H1 (cell line): ENCODE measurements at regions not wholly inside any gene's neighbourhood (a gene's known extent, or its start where the extent isn't known, plus 50 kb on each side); places are given as distances from the start of the nearest gene placed in this dataset.

ENCODE experiments used
- CTCF ChIA-PET: fragments of 300-600 bp; sonication (Branson Sonifier 250); formaldehyde crosslinking; loops from one replicate; lab custom pipeline; 2021; ENCODE audit not compliant: partially characterized antibody; lab: Charles Lee
- POLR2A ChIA-PET: fragments of 300-600 bp; sonication (Branson Sonifier 250); formaldehyde crosslinking; loops from one replicate; lab custom pipeline; 2021; ENCODE audit warnings: inconsistent platforms; ENCODE audit not compliant: partially characterized antibody; lab: Charles Lee
- DNase-seq, 2 experiments: peaks; one replicate each; pipeline versions ENCODE4 v3.0.0 to v3.0.0-alpha.2; 2010 to 2022; ENCODE audit warnings: low spot score in 2 of 2, low read depth in 1 of 2, mixed read lengths in 1 of 2
- FAIRE-seq: peaks from 2 replicates; lab custom pipeline; 2011; peaks lifted over from hg19 to GRCh38; lab: Jason Lieb, UNC
- H2AFZ ChIP-seq: 2 replicates; pipeline ENCODE4 v1.8.1; 2012; ENCODE audit warnings: low read length, inconsistent platforms
- H2AK5ac ChIP-seq: 2 replicates; pipeline ENCODE4 v1.6.1; 2013; ENCODE audit warnings: low read depth, low read length
- H2BK120ac ChIP-seq: replicated peaks from 2 replicates; pipeline ENCODE3; 2013; ENCODE audit warnings: low read depth, low read length, inconsistent platforms
- H2BK12ac ChIP-seq: 2 replicates; pipeline ENCODE4 v1.6.1; 2013; ENCODE audit warnings: low read depth, low read length
- H2BK15ac ChIP-seq: 2 replicates; pipeline ENCODE4 v1.6.1; 2013; ENCODE audit warnings: low read length
- H2BK20ac ChIP-seq: 2 replicates; pipeline ENCODE4 v1.6.1; 2013; ENCODE audit warnings: low read length
- H2BK5ac ChIP-seq: 2 replicates; pipeline ENCODE4 v1.6.1; 2013; ENCODE audit warnings: low read depth, low read length
- H3K14ac ChIP-seq: 2 replicates; pipeline ENCODE4 v1.6.1; 2013; ENCODE audit warnings: inconsistent platforms; ENCODE audit not compliant: insufficient read length
- H3K18ac ChIP-seq: 2 replicates; pipeline ENCODE4 v1.6.1; 2013; ENCODE audit warnings: low read length; ENCODE audit errors: extremely low read depth
- H3K23ac ChIP-seq: 2 replicates; pipeline ENCODE4 v1.6.1; 2013; ENCODE audit warnings: inconsistent platforms; ENCODE audit not compliant: insufficient read length
- H3K23me2 ChIP-seq: 2 replicates; pipeline ENCODE4 v1.6.1; 2013; ENCODE audit warnings: low read depth, low read length
- H3K27ac ChIP-seq: 2 replicates; pipeline ENCODE4 v1.6.1; 2011; ENCODE audit warnings: low read depth, low read length, inconsistent platforms
- H3K27me3 ChIP-seq, 4 experiments: replicated peaks in 1 of 4; 1 replicate in 1 of 4; 2 replicates in 3 of 4; pipeline versions ENCODE4 v1.6.1 to v1.8.1; 2011 to 2013; ENCODE audit warnings: low read length in 3 of 4, mild to moderate bottlenecking in 3 of 4, inconsistent platforms in 2 of 4, mixed read lengths in 2 of 4, moderate library complexity in 1 of 4; ENCODE audit not compliant: control insufficient read depth in 3 of 4, insufficient read depth in 3 of 4; ENCODE audit errors: extremely low read depth in 1 of 4
- H3K36me3 ChIP-seq, 4 experiments: 2 replicates each; pipeline versions ENCODE4 v1.6.1 to v1.8.1; 2011 to 2013; ENCODE audit warnings: mild to moderate bottlenecking in 4 of 4, low read length in 3 of 4, moderate library complexity in 2 of 4, control low read depth in 1 of 4, inconsistent platforms in 1 of 4; ENCODE audit not compliant: insufficient read depth in 4 of 4, control insufficient read depth in 2 of 4
- H3K4ac ChIP-seq: replicated peaks from 2 replicates; pipeline ENCODE3; 2013; ENCODE audit warnings: low read length, low read depth, mixed read lengths, inconsistent platforms; ENCODE audit not compliant: insufficient read length
- H3K4me1 ChIP-seq, 4 experiments: replicated peaks in 1 of 4; 1 replicate in 1 of 4; 2 replicates in 3 of 4; pipeline versions ENCODE4 v1.6.1 to v1.8.1; 2011 to 2013; ENCODE audit warnings: low read length in 3 of 4, inconsistent platforms in 2 of 4, mixed read lengths in 1 of 4; ENCODE audit not compliant: insufficient read depth in 4 of 4, control insufficient read depth in 3 of 4
- H3K4me2 ChIP-seq, 2 experiments: 2 replicates each; pipeline versions ENCODE4 v1.6.1 to v1.8.1; 2011 to 2013; ENCODE audit warnings: low read depth in 2 of 2, low read length in 2 of 2, control low read depth in 1 of 2, inconsistent platforms in 1 of 2, mild to moderate bottlenecking in 1 of 2; ENCODE audit not compliant: insufficient read depth in 1 of 2
- H3K4me3 ChIP-seq, 4 experiments: fragments of 200-600, 300-600 bp in 1 of 4; sonication (generic), shearing (Covaris generic), sonication (Bioruptor Twin) in 1 of 4; 2 replicates each; pipeline versions ENCODE4 v1.5.1 to v1.8.1; 2011 to 2016; ENCODE audit warnings: low read length in 4 of 4, low read depth in 3 of 4, control low read depth in 2 of 4, inconsistent platforms in 2 of 4, mild to moderate bottlenecking in 2 of 4, mixed read lengths in 1 of 4, moderate library complexity in 1 of 4; ENCODE audit not compliant: insufficient read depth in 2 of 4; ENCODE audit errors: extremely low read depth in 1 of 4
- H3K56ac ChIP-seq: replicated peaks from 2 replicates; pipeline ENCODE3; 2013; ENCODE audit warnings: low read depth, mild to moderate bottlenecking, mixed read lengths, low read length, inconsistent platforms; ENCODE audit not compliant: insufficient read length
- H3K79me1 ChIP-seq: 2 replicates; pipeline ENCODE4 v1.6.1; 2013; ENCODE audit warnings: low read depth, low read length, control low read depth
- H3K79me2 ChIP-seq, 2 experiments: 2 replicates each; pipeline versions ENCODE4 v1.6.1 to v1.8.1; 2012 to 2013; ENCODE audit warnings: low read length in 2 of 2, mild to moderate bottlenecking in 2 of 2, inconsistent platforms in 1 of 2; ENCODE audit not compliant: insufficient read depth in 2 of 2, control insufficient read depth in 1 of 2
- H3K9ac ChIP-seq, 4 experiments: replicated peaks in 1 of 4; 1 replicate in 1 of 4; 2 replicates in 3 of 4; pipeline versions ENCODE4 v1.6.1 to v1.8.1; 2011 to 2013; ENCODE audit warnings: low read depth in 3 of 4, low read length in 3 of 4, control low read depth in 2 of 4, mild to moderate bottlenecking in 2 of 4, moderate library complexity in 2 of 4, inconsistent platforms in 1 of 4; ENCODE audit errors: extremely low read depth in 1 of 4
- H3K9me3 ChIP-seq, 2 experiments: 2 replicates each; pipeline versions ENCODE4 v1.6.1 to v1.8.1; 2012 to 2013; ENCODE audit warnings: mild to moderate bottlenecking in 2 of 2, moderate library complexity in 2 of 2, control low read depth in 1 of 2, inconsistent platforms in 1 of 2, low read depth in 1 of 2, low read length in 1 of 2, mixed read lengths in 1 of 2; ENCODE audit not compliant: insufficient read depth in 2 of 2
- H4K20me1 ChIP-seq, 2 experiments: replicated peaks in 1 of 2; 2 replicates each; pipeline versions ENCODE3 to v1.8.1; 2011 to 2013; ENCODE audit warnings: inconsistent platforms in 2 of 2, low read length in 2 of 2, mild to moderate bottlenecking in 1 of 2; ENCODE audit not compliant: insufficient read depth in 2 of 2, control insufficient read depth in 1 of 2
- H4K5ac ChIP-seq: 2 replicates; pipeline ENCODE4 v1.6.1; 2013; ENCODE audit warnings: low read length, low read depth, mixed read lengths, inconsistent platforms; ENCODE audit not compliant: insufficient read length
- H4K8ac ChIP-seq: 2 replicates; pipeline ENCODE4 v1.8.0; 2013; ENCODE audit warnings: mild to moderate bottlenecking, moderate library complexity, low read length, inconsistent platforms; ENCODE audit not compliant: insufficient read depth; ENCODE audit errors: extremely low read depth
- H4K91ac ChIP-seq: replicated peaks from 2 replicates; pipeline ENCODE3; 2013; ENCODE audit warnings: low read length, mixed read lengths, inconsistent platforms; ENCODE audit not compliant: insufficient read length
- BACH1 ChIP-seq: IDR thresholded peaks from 2 replicates; pipeline ENCODE4 v1.6.1; 2012; ENCODE audit warnings: low read length, improper control_type of control experiment
- BRCA1 ChIP-seq: IDR thresholded peaks from 2 replicates; pipeline ENCODE4 v1.6.1; 2012; ENCODE audit warnings: low read depth, low read length, improper control_type of control experiment
- POLR2A ChIP-seq, 2 experiments: IDR thresholded peaks; 1 replicate in 1 of 2; 2 replicates in 1 of 2; pipeline ENCODE4 v1.6.1; 2011; ENCODE audit warnings: low read depth in 2 of 2, low read length in 2 of 2, mild to moderate bottlenecking in 2 of 2; ENCODE audit errors: control extremely low read depth in 1 of 2
- POLR2AphosphoS5 ChIP-seq: IDR thresholded peaks from 2 replicates; pipeline ENCODE4 v1.6.1; 2011; ENCODE audit warnings: low read depth, low read length
- RBBP5 ChIP-seq: IDR thresholded peaks from 2 replicates; pipeline ENCODE4 v1.7.1; 2012; ENCODE audit warnings: low read depth, mild to moderate bottlenecking, inconsistent platforms, low read length, moderate library complexity, borderline replicate concordance
- RNF2 ChIP-seq: fragments of 200-900, 300-1000 bp; sonication (generic); IDR thresholded peaks from 2 replicates; pipeline ENCODE4 v1.7.1; 2016; ENCODE audit warnings: borderline replicate concordance, low read depth, mild to moderate bottlenecking, antibody characterized with exemption, low read length; ENCODE audit not compliant: poor library complexity, severe bottlenecking; ENCODE audit errors: missing control alignments
- SRF ChIP-seq: IDR thresholded peaks from 2 replicates; pipeline ENCODE4 v1.6.1; 2011; ENCODE audit warnings: mild to moderate bottlenecking, low read depth, low read length, moderate library complexity
- SUZ12 ChIP-seq: fragments of 200-600 bp; sonication (generic); IDR thresholded peaks from 2 replicates; pipeline ENCODE4 v1.6.1; 2012; ENCODE audit warnings: mild to moderate bottlenecking, inconsistent platforms, low read length, moderate library complexity, mixed read lengths
- TAF1 ChIP-seq: IDR thresholded peaks from 2 replicates; pipeline ENCODE4 v1.6.1; 2011; ENCODE audit warnings: mild to moderate bottlenecking, low read depth, low read length
- YY1 ChIP-seq: IDR thresholded peaks from 2 replicates; pipeline ENCODE4 v1.6.1; 2011; ENCODE audit warnings: low read depth, mild to moderate bottlenecking, low read length
- WGBS, 2 experiments: shearing (Covaris generic) in 1 of 2; methylation state at CpG; one replicate each; pipeline versions ENCODE4 v1.1.6 to v1.1.7; 2013 to 2015; ENCODE audit warnings: low lambda C conversion rate in 2 of 2, mixed read lengths in 2 of 2, inconsistent platforms in 1 of 2, low coverage in 1 of 2, missing lambda C conversion rate in 1 of 2; ENCODE audit not compliant: insufficient replicate concordance in 2 of 2, insufficient coverage in 1 of 2, insufficient read length in 1 of 2; ENCODE audit errors: extremely low coverage in 1 of 2, missing lambda C conversion rate in 1 of 2; 5-methylcytosine and 5-hydroxymethylcytosine counted together
- TF ChIP-seq, protein P1 (sequence below): IDR thresholded peaks from 2 replicates; pipeline ENCODE4 v1.6.1; 2011; ENCODE audit warnings: low read length, improper control_type of control experiment

DNA sequence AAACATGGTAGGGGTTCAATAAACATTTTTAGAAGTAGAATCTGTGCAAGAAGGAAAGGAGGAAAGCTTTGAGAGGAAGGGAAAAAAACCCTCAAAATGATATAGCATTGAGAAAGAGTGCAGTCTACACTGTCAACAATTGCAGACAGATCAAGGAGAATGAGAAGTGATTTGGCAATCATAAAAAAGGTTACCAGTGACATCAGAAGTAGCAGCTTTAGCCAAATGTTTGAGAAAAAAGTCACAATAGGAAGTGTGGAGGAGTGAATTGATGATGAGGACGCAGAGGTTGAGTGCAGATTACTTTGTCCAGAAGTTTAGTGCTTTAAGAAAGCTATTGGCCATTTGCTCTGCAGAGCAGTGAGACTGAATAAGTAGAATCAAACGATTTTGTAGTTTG lies 155.0 kb downstream of the GJA1 start:
- Histone ChIP-seq H3K4me3 (no peak overlapping the region), H3K23ac (no peak overlapping the region), H3K27me3 (no peaks in the 10 kb centered on the region), H2BK12ac (no peak overlapping the region), H2BK5ac (no peak overlapping the region), H3K14ac (no peak overlapping the region)
- no peak for TF ChIP-seq SRF
- no peak for TF ChIP-seq YY1
- no peak for TF ChIP-seq POLR2A (IDR thresholded peaks at IDR 0.05; ENCODE audit: control extremely low read depth in 1 of 2, low read depth in 2 of 2, low read length in 2 of 2)
- TF ChIP-seq BACH1 = no peak
- TF ChIP-seq, protein P1, sequence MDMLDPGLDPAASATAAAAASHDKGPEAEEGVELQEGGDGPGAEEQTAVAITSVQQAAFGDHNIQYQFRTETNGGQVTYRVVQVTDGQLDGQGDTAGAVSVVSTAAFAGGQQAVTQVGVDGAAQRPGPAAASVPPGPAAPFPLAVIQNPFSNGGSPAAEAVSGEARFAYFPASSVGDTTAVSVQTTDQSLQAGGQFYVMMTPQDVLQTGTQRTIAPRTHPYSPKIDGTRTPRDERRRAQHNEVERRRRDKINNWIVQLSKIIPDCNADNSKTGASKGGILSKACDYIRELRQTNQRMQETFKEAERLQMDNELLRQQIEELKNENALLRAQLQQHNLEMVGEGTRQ = no peak
- TF ChIP-seq POLR2AphosphoS5 = no peak
- no peak for TF ChIP-seq RBBP5
- no peak for TF ChIP-seq BRCA1
- no peak for TF ChIP-seq SUZ12
- no peak for TF ChIP-seq RNF2
- no peak for TF ChIP-seq TAF1
- TF ChIP-seq, all 59 proteins: peak for 0
- H3K79me2 ChIP-seq = no peaks in the 10 kb centered on the region
- no peak overlapping the region for H3K27ac ChIP-seq
- no peak overlapping the region for H2AK5ac ChIP-seq
- no peak overlapping the region for H3K4me2 ChIP-seq
- H2BK15ac ChIP-seq = no peak overlapping the region
- H3K23me2 ChIP-seq = no peaks in the 10 kb centered on the region
- 89% methylated on average over 2 of the region's 2 CpGs; no CpG with 5 or more reads in 1 of the 2 experiments for WGBS, 2 experiments
- H3K36me3 ChIP-seq = no peaks in the 10 kb centered on the region
- no peak overlapping the region for H3K56ac ChIP-seq
- H4K5ac ChIP-seq = no peak overlapping the region
- H2BK20ac ChIP-seq = no peak overlapping the region
- ChIA-PET POLR2A (no interaction called here), CTCF (interaction anchor here (1.4 kb wide), 1 partner anchor 89 kb away, joined by 6 read pairs; no protein-coding TSS in a partner anchor)
- FAIRE-seq (no peak), DNase-seq (no peak)
- no peaks in the 10 kb centered on the region for H4K20me1 ChIP-seq
- no peak overlapping the region for H3K18ac ChIP-seq
- H3K4me1 ChIP-seq = peaks cover 0 to 4% (median 1%) of the 10 kb centered on the region in 4 experiments; a peak in 2 of 7 replicates
- H2BK120ac ChIP-seq = no peak overlapping the region
- no peak overlapping the region for H4K8ac ChIP-seq
- H4K91ac ChIP-seq = no peak overlapping the region
- no peak overlapping the region for H3K9ac ChIP-seq
- H3K4ac ChIP-seq = no peak overlapping the region
- no peaks in the 10 kb centered on the region for H3K79me1 ChIP-seq
- H2AFZ ChIP-seq = peak overlapping the region; percentile 22; the same call in 1 of the 2 replicates
- H3K9me3 ChIP-seq = no peaks in the 10 kb centered on the region
